HG02973 (cell line): ENCODE measurements at regions not wholly inside any gene's neighbourhood (a gene's known extent, or its start where the extent isn't known, plus 50 kb on each side); places are given as distances from the start of the nearest gene placed in this dataset.

Source experiments
- ATAC-seq: cut with Tn5 transposase; IDR thresholded peaks from one replicate; pipeline ENCODE4 v1.9.1; 2021; ENCODE audit warnings: moderate library complexity; ENCODE audit not compliant: unreplicated experiment

DNA sequence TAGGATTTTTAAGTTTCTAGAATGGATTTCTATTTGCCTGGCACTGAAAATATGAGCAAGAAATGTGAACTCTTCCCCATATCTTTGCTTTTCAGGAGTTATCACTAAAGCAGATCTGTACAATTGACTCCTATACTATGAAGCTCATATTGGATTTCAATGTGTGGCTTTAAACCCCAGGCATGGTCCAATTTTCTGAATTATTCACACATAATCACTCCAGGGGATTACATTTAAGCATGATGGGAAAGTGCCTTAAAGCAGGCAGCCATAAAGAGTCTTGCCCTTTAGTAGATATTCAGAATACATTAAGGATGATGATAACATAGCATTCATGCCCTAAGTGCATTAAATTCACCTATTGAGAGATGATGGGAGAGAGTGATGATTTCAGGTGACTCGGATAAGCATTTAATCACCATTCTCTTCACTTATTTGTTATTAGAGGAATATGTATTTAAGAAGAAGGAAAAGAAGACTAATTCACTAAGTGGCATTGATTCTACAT, 331.8 kb upstream of the ROBO1 start:
- ATAC-seq, result no peak

DNA sequence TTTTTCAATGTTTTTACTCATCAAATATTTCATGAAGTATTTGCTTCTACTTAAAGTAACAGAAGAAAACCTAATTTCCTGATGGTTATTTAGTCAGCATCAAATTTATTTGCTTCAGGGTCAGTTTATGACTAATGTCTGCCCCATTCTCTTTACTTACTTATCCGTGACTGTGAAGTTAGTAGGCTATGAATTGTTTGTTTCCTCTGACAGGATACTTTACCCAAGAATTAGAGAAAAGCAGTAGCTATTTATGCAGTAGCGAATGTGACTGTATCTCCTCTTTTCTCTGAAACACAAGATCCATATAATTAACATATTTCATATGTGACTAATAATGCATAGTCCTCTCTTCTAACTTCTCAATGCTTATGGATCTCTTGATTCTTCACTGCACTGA, 329.9 kb upstream of the ROBO1 start:
- ATAC-seq, result no peak

DNA sequence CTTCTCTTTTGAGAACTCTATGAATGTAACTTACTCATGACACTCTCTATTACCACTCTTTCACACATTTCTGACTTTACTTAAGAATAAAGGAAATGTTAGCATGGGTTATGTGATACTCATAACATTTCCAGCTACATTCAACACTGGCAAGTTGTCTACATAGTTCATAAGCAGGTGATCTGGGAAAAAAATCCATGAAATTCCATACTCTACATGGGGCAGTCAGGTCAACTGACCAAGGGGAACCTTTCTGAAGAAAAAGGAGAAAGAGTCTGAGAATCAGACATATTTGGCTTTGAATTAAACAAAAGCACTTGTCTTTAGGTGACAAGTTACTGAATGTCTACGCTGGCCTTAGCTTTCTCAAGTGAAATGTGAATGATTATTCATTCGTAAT, 329.1 kb upstream of the ROBO1 start:
- no peak for ATAC-seq

- ATAC-seq, result no peak
These were observed 326.8 kb upstream of the ROBO1 start for GRCh38 chr3:80094589-80094988.

DNA sequence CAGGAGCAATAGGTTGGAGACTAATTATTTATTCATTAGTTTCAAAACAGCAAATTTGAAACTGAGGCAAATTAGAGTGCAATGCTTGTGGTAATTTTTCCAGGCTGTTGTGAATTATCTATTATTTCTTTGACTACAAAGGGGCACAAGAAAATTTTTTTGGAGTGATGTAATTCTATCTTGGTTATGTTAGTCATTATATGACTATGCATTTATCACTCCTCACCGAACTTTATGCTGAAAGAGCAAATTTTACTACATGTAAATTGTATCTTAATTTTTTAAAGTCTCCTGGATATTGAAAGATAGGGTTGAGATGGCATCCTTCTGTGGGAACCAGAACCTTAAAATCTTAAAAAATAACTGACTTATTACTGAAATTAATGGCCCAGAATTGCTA, 320.0 kb upstream of the ROBO1 start:
- ATAC-seq, result no peak

DNA sequence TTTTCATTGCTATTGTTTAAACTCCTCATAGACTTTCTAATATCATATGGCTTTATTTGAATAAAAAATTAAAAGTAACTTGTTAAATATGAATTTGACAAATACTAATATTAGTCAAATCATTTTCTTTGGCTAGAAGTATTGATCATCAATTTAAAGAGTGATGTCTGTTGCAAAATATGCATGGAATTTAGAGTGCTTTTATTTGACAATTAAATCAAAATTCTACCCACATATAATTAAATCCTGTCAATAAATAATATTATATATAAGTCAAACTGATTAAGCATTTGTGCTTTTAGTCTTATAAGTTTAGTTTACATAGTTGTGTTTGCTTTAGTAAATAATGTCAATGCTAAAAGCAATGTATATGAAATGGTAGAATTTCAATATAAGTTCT, 318.6 kb upstream of the ROBO1 start:
- no peak for ATAC-seq

DNA sequence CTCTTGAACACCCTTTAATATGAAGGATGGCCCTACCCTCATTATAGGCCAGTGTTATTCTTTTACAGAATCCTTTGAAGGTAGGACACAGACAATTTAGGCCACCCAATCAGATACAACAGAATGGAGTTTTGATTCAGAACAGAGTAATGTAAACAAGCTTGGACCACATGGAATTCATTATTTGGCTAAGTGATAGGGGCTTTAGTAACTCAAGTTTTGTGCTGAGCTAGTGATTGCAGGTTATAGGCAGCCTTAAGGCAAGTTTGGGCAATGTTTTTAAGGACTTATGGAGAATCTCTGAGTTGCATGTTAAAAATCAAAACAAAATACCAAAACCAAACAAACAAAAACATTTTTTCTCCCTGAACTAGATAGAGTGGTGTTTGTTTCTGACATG, 312.1 kb upstream of the ROBO1 start:
- ATAC-seq, result no peak

DNA sequence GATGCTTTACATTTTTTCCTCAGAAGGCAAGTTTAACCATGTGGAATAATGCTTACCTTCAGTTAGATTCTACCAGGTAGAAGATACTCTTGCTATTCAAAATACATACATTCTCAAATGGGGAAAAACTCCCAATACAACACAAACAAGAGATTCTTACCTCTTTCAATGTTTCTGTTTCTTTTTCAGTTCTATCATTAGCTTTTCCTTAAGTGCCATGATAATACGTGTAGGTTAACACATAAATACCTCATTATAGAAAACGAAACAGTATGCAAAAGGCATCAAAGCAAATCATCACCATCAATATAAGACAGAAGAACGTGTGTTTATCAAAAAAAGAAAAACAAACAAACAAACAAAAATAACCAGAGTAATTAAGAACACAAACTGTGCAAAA, 300.7 kb upstream of the ROBO1 start:
- ATAC-seq, result no peak

DNA sequence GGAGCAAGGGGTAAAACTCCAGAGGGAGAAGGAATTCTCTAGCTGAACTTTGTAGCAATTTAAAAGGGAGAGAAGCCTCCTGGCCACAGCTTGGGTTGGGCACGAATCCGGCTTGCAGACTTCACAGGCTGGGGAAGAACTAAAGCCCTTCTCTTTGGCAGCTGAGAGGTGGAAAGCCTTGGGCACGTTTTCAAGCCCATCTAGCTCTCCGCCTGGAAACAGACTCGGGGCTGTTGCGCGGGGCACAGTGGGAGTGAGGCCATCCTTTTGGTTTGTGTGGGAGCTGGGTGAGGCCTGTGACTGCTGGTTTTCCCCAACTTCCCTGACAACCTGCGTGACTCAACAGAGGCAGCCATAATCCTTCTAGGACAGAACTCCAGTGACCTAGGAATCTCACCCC, 295.7 kb upstream of the ROBO1 start:
- no peak for ATAC-seq

DNA sequence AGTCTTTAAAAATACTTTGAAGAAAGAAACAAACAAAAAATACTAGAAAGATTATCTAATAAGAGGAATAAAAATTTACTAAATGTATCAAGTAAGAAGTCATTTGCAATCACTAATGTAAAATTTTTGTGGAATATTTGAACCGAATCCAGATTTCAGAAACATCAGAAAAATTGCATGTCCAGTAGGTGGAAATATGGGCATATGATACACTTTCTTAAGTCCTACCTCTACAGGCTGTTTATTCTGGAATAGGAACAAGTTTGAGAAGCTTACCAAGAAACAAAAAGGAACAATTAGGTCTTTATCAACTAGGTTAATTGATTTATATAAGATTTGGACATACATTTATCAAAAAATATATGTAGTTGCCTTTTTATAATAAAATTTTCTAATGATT, 292.9 kb upstream of the ROBO1 start:
- ATAC-seq, result no peak

DNA sequence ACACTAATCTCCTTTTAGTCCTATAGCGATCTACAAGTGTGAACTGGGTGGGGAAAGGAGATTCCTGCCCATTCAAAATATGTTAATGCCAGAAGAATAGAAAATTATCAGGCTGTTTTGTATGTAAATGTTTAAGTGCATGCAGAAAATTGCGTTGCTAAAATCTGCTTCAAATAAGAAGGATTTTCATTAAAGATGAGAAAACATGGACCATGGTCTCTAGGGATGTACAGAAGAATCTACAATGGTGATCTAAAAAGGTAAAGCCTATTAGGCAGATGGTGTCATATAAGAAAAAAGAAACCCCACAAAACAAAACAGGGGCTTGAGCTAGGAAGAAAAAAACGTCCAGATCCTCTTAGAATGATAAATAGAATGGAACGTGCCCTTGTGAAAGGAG, 287.5 kb upstream of the ROBO1 start:
- no peak for ATAC-seq

GRCh38 chr3:80052271-80052670, 284.5 kb upstream of the ROBO1 start:
- ATAC-seq, result no peak

DNA sequence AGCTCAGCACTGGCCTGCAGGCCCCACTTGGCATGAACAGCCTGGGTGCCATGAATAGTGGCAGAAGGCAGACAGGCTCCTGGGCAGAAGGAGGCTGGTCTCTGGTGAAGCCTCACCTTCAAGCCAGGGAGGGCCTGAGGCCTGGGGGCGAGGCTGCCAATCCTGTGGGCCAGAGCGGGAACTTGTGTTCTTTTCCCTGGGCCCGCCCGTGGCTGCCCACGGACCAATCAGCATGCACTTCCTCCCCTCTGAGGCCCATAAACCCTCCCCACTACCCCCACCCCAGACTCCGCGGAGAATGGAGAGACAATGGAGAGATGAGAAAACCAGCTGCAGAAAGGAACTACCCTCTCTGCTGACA, 283.8 kb upstream of the ROBO1 start:
- ATAC-seq, result no peak

GRCh38 chr3:80050826-80051601, 283.2 kb upstream of the ROBO1 start:
- ATAC-seq, result no peak

- ATAC-seq, result no peak
These were observed 275.4 kb upstream of the ROBO1 start for GRCh38 chr3:80043226-80043625.

DNA sequence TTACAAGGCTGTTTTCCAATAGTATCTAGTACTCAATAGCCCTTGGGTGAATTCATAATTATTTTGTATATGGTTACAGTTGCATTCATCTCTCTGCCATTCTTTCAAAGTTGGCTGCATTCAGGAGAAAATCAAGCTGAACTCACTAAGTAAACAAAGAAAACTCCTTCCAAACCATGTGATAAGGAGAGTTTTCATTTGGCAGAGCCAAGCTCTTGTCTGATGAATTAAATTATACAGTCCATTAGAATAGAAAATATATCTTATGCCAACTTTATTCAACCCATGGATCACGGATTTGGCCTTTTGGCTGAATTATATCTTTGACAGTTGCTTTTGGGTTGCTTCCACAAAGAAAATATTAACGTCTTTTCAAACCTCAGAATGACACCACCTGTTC, 272.3 kb upstream of the ROBO1 start:
- ATAC-seq, result no peak

DNA sequence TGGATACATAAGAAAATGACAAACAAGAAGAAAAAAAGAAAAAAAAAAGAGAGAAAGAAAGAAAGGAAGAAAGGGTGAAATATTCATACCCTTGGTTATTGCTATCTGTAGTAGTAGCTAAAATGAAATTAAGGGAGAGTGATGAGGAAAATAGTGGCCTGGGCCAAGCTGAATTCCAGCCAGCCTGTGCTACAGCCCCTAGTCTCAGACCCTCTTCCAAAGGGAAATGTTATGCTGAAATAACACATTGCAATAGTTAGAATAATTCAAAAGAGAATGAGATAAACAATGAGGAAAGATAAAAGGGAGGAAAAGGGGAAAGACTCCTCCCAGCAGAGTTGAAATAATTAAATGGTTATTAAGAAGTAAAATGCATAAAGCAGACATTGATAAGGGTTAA, 268.4 kb upstream of the ROBO1 start:
- no peak for ATAC-seq

GRCh38 chr3:80035021-80035420, 267.2 kb upstream of the ROBO1 start:
- no peak for ATAC-seq

GRCh38 chr3:80023010-80023409, 255.2 kb upstream of the ROBO1 start:
- no peak for ATAC-seq

DNA sequence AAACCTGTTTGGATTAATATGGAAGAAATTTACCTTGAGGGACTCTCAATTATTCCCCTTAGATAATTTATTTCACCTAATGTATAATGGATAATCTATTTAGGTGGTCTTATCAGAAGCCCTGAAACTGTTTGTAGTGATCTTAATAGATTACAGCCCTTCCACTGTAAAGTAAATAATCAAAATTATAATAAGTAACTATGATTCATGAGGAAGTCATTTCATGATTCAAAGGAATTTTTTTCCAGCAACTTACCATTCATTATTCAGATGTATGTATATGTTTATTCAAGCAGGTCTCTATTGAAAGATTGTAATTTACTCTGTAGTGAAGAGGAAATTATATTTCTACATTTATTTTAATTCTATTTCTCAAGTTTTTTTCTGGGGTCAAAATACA, 250.6 kb upstream of the ROBO1 start:
- no peak for ATAC-seq

GRCh38 chr3:80017369-80017768, 249.6 kb upstream of the ROBO1 start:
- ATAC-seq, result no peak

DNA sequence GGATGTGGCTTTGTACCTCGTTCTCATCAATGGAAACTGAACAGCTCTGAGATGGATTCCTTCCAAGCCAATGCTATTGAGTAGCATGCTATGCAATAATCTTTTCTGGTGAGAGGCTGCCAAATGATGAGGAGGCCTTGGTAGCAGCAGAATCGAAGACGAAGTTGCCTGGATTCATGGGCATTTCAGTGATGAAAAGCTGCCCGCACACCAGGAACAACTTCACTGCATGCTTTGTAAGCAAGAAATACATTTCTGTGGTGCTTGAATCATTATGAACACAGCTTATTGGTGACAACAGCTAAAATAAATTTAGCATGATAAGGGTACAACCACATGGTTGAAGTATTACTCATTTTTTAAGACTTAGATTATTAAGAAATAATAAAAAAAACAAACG, 246.8 kb upstream of the ROBO1 start:
- ATAC-seq, result no peak

- ATAC-seq, result no peak
These were observed 242.3 kb upstream of the ROBO1 start for GRCh38 chr3:80010021-80010571.
